ENCODE measurements at regions not wholly inside any gene's neighbourhood (a gene's known extent, or its start where the extent isn't known, plus 50 kb on each side); places are given as distances from the start of the nearest gene placed in this dataset.
"Not testable (repeated sequence)": the region's sequence is repeated elsewhere in the genome, so short reads cannot be mapped to it uniquely, and the experiment has no call there.

GRCh38 chr10:9015005-9015404 lies 960.5 kb downstream of the GATA3 start:
- no peak for DNase-seq

- DNase-seq = no peak
Measured at GRCh38 chr10:9015447-9015846, 961.0 kb downstream of the GATA3 start.

DNA sequence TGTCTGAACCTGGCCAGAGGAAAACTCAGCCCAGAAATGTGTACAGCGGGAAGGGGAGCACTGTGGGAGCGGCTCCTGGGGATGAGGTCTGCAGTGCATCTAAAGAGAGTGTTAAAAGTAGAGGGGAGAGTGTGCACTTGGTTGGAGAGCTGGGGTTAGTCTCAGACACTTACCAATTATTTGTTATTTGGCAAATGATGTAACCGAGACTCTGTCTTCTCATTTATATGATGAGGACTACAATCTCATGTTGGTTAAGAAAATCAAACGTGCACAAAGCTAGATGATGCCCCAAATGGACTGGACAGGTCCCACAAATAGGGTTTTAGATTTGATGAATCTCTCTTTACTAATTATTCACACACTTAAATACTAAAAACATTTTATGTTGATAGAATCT lies 962.4 kb downstream of the GATA3 start:
- no peak for DNase-seq

- no peak for DNase-seq
Measured at GRCh38 chr10:9018195-9019173, 964.0 kb downstream of the GATA3 start.

DNA sequence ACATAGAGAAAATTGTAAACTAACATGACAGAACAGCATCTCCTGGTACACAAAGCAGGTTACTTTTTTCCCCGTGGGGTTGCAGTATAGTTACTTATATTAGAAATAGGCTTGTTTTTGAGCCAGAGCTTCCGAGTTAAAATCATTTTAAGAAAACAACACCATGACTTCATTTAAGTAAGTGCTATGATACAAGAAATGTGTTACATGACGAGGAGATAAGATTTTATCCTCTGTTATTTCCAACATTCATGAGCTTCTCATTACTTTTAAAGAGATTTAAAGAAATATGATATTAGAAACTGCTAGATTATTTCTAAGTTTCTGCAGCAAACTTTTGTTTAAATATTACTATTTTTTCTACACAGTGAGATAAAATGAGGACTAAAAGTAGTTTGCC lies 968.7 kb downstream of the GATA3 start:
- DNase-seq = no peak

DNA sequence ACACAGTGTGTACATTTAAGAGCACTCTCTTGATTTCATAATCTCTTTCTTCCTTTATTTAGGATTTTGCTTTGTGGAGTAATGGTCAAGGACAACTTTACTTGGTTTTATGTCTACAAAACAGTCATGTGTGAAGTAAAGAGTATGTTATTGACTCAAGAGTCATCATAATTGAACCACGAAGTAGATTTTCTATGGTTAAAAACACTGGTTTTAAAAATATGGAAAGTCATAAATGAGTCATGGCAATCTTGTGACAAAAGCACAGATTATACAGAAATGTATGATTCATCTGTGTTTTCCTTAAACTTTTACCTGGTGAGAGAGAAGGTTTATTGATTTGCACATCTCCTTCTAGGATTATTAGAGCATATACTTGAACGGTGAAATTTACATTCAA lies 969.7 kb downstream of the GATA3 start:
- DNase-seq = no peak

GRCh38 chr10:9028231-9028630 lies 973.7 kb downstream of the GATA3 start:
- no peak for DNase-seq

DNA sequence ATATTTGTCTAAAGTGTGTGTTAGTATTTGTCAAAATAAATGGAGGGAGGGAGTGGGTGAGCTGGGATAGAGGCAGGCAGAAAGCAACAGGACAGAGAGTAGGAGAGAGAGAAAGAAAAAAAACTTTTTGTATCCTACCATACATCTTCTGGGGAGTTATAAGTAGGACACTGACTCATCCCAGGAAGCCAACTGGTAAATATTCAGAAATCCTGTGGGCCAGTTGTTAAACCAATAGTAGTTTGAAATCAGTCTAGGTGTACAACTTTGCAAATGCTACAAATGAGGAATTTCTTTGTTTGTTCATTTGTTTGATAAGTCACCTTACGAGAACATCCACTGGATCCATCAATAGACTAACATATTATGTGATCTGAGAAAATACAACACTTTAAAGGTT lies 980.9 kb downstream of the GATA3 start:
- no peak for DNase-seq

DNA sequence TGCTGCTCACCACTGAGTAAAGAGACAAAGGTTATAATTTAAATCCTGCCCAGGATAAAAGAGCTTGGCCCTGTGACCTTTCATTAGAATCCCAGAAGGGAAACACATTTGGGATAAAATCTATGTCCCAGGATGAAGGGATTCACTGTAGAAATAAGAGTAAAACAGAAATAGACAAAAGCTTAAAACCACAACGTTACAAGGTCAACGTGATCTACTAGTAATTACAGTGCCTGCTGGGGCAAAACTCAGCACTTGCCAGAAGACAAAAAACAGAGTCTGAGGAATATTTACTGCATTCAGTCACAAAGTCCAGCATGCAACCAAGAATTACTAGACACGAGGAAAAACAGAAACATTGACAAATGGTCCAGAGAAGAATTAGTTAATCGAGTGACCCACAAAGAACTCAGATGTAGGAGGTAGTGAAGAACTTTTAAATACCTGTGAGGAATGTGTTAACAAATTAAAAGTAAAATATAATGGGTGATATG lies 982.3 kb downstream of the GATA3 start:
- DNase-seq = no peak

DNA sequence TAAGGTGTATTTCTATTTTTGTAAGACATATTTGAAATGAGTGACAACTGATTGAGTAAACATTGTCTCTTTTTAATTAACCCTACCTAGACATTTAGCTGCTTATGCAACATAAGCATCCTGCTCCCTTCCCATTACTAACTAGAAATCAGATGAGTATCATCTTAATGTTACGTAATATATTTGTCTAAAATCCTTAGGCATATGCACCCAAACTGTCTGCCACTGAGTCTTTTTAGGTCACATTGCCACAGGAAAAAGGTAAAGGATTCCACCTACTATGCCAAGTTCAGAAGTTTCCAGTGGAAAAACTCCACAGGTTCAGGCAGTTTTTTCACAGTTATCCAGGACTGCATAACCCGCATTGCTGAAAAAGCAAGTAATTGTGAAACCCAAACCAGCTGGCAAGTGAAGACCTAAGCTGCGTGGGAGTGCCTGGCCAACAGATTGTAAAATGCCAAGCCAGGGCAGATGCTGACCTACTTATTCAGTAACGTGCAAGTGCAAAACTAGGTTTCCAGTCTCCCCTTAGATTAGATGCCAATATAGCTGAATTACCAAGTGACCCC lies 983.7 kb downstream of the GATA3 start:
- DNase-seq = no peak

DNA sequence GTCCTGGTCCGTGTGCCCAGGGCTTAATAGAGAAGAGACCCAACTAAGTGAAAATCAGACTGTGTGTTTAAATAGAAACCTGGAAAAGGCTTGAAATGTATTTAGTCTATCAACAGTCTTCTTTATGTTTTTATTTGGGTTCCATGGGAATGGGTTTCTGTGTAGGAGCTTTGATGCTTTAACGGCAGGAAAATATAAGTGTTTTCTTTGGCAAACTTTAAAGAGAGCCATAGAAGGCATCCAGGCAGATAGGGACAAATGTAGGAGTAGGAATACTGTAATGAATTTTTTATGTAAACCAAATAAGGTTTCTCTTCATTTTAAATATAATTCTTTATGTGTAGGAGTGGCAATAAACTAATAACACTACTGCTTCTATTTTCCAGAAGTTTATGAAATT lies 989.0 kb downstream of the GATA3 start:
- no peak for DNase-seq

GRCh38 chr10:9045311-9045710 lies 990.8 kb downstream of the GATA3 start:
- DNase-seq = no peak

GRCh38 chr10:9051328-9051974 lies 997.0 kb downstream of the GATA3 start:
- DNase-seq = no peak

DNA sequence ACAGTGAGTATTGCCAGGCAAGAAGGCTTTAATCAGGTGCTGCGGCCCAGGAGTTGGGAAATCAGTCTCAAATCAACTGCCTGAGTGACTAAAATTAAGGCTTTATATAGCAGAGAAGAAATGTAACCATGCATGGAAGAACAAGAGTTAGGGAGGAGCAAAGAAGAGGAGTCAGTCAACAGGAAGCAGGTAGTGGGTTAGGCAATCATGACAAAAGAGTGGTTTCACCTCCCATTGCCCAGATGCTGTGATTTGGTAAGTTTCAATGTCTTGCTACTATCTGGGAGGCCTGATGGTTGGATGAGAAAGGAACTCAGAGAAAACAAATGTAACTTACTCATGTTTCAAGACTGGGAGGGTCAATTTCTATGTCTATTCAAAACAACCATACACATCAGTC lies 998.3 kb downstream of the GATA3 start:
- DNase-seq = no peak

DNA sequence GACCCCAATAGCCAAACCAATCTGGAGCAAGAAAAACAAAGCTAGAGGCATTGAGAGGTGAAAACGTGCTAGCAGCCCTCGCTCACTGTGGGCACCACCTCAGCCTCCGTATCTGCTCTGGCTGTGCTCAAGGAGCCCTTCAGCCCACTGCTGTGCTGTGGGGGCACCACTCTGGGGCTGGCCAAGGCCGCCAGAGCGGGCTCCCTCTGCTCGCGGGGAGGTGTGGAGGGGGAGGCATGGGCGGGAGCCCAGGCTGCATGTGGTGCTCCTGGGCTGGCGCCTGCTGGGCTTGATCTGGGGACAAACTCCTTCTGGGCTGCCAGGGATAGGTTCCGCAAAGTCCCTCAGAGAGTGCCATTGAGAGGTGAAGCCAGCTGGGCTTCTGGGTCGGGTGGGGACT lies 1002.0 kb downstream of the GATA3 start:
- no peak for DNase-seq

- not testable (repeated sequence) for DNase-seq
Measured at GRCh38 chr10:9057293-9057692, 1002.8 kb downstream of the GATA3 start.

DNA sequence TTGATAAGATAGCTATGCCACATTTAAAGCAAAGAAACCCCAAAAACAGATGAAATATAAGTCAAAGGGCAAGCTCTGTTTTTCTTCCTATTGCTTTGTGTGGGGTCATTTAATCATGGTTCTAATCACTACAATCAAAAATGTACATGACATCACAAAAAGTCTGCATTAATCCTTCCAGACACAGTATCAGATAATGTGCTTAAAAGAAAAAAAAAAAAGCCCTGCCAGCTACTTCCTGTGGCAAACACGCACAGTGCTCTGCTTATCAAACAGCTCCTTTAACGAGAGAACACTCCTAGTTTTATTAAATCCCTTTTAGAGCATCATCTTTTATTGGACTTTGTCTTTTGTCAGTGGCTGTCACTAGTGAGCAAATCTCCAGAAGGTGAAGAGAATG lies 1005.8 kb downstream of the GATA3 start:
- DNase-seq = no peak

DNA sequence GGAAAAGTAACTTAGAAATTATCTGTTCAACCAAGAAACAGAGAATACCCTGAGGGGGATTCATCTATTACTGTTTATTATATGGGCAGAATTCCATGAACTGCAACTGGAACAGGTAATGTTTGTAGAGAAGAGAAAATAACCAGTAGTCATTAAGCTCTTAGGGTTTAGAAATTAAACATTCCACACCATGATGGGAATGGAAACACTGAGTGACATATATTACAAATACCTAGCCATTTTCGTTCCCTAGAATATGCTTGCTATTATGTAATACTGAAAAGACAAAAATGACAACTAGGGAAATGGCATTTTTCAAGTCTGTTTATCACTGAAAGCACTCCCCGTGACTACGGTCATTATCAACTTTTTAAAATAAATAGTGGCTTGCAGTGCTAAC lies 1007.4 kb downstream of the GATA3 start:
- DNase-seq = no peak

- DNase-seq = no peak
Measured at GRCh38 chr10:9066152-9066551, 1011.7 kb downstream of the GATA3 start.

DNA sequence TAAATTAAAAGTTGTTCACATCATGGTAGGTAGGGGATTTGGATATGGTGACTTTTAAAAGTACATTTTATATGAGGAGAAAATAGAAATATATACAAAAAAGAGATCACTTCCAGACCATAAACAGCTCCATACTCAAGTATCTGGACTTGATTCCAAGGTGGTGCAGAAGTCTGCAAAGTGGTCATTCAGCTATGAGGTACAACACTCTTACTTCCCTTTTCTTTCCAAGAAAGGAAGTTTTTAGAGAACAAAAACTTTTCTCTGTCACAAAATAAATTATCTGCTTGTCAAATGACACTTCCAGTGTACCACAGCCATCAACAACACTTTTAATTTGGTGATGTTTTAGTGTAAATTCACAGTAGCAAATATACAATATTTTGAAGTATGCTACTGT lies 1013.5 kb downstream of the GATA3 start:
- no peak for DNase-seq

DNA sequence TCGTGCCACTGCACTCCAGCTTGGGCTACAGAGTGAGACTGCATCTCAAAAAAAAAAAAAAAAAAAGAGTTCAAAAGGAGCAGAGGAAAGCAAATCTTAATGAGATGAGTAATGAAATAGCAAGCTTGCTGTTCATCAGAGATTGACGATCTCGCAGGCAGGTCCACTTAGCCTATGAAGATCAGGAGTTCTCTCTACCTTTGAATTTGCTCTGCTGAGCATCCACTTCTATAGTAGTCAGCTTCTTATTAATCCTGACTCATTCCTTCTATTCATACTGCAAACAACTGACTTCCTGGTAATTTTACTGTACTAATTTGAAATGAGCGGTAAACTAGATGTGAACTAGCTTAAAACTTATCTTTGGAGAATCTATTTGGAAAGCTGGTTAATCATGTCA lies 1014.6 kb downstream of the GATA3 start:
- no peak for DNase-seq

DNA sequence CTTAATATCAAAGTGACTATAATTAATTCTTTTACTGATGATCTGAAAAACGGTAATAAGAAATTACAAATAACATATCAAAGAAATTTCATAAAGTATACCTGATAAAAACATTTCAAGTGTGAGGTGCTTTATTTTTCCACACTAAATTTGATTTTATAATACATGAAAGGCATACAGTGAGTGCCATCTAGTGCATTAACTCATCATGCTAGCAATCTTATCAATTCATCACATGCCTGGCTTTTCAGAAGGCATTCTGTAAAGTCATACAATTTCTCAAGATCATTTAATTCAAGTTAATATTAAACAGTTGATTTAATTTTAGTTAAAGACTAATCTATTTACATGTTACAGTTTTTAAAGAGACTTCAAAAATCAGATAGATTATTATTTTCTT lies 1020.9 kb downstream of the GATA3 start:
- DNase-seq = no peak

DNA sequence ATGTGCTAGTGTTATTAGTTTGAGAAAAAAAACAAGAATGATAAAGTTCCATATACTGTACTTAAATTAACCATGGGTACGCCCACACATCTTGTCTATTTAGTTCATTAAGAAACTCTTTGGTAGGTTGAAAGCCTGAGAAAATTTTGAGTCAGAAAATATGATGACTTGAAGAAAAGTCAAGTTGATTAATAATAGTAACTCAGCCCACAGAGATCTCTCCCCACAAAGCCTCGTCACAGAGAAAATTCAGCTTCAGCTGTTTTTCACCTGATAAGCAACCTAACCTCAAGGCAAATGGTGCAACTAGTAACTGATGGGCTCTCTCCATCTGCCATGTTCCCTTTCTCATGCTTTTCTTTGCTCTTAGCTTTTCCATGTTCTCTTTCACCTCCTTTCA lies 1021.6 kb downstream of the GATA3 start:
- no peak for DNase-seq

DNA sequence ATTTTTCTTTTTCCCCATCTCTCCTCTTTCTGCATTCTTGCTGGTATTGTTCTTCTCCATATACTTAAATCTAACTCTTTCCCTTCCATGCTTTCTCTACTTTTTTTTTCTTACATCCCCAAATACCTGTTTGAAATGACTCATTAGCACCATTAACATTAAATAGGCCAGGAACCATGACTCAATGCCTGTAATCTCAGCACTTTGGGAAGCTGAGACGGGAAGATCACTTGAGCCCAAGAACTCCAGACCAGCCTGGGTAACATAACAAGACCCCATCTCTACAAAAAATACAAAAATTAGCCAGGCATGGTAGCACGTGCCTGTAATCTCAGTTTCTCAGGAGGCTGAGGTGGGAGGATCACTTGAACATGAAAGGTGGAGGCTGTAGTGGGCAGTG lies 1026.8 kb downstream of the GATA3 start:
- DNase-seq = no peak
